Fibroblast of skin of left biceps (primary cell): ENCODE measurements at regions not wholly inside any gene's neighbourhood (a gene's known extent, or its start where the extent isn't known, plus 50 kb on each side); places are given as distances from the start of the nearest gene placed in this dataset.
"Not testable (repeated sequence)": the region's sequence is repeated elsewhere in the genome, so short reads cannot be mapped to it uniquely, and the experiment has no call there.

Source experiments
- DNase-seq, 2 experiments: peaks; one replicate each; pipeline ENCODE4 v3.0.0-alpha.2; 2013; ENCODE audit warnings: low read depth in 2 of 2

DNA sequence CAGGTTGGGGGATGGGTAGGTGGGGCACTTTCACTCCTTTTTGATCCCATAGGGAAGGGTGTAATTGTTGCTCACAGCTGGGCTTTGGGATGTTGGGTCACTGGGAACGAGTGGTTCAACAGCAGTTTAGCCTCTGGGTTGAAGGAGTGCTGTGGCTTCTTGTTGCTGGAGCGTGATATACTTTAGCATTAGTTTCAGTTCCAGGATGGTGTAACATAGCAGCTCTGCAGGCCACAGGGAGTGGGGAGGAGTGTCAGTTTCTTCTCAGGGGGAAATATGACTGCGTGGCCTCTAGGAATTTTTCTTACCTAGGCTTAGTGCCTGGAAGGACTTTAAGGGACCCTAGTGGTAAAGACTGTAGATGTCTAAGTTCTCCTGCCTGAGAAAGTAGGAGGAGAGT lies 1105.3 kb upstream of the TMPRSS15 start:
- no peak for DNase-seq

DNA sequence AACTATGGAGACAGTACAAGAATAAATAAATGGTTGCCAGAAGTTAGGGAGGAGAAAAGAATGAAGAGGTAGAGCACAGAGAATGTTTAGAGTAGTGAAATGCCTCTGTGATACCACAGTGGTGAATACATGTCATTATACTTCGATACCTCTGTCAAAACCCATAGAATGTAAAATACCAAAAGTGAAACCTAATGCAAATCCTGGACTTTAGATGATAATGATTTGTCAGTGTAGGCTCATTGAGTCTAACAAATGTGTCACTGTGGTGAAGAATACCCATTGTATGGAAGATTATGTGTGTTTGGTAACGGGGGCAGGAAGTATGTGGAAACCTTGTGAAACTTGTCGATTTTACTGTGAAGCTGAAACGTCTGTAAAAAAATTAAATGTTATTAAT lies 1106.5 kb upstream of the TMPRSS15 start:
- no peak for DNase-seq

DNA sequence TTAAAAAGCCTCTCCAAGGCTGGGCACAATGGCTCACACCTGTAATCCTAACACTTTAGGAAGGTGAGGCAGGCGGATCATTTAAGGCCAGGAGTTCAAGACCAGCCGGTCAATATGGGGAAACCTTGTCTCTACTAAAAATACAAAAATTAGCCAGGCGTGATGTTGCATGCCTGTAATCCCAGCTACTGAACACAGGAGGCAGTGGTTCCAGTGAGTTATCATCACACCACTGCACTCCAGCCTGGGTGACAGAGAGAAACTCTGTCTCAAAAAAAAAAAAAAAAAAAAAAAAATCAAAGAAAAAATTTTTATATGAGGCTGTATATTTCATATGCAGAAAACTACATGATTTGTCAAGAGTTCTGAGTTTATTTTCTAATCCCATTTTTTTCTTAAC lies 1107.1 kb upstream of the TMPRSS15 start:
- no peak for DNase-seq

DNA sequence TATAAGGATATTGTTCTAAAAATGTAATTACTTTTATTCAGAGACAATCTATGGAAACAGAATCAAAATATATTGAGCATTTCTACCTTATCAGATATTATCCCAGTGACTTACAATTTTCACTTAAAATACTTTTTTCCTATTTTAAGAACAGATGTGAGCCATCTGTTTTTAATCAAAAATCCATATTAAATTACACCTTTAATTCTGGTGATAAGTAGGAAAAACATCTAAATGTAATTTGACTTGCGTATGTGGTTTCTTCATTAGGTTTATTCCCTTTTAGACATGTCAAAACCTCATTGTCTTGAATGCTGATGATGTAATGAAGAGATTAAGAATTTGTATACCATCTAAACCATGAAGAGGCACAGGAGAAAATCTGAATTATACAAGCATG lies 1118.8 kb upstream of the TMPRSS15 start:
- DNase-seq = no peak

DNA sequence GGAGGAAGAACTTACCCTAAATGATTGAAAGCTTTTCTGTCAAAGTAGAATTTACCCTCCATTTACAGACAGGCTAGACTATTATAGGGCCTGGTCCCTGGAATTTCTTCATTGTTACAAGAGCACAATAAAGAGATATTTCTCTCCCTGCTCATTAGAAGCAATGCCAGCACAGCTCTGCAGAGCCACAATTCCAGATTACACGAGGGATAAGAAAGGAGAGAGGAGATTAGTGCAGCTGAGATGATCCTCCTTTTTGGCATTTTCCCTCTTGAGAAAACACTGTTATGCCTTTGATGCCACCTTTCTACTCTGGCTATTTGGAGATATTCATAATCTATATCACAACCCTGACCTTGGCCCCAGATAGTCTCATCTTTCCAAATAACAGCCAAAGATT lies 1119.5 kb upstream of the TMPRSS15 start:
- no peak for DNase-seq

DNA sequence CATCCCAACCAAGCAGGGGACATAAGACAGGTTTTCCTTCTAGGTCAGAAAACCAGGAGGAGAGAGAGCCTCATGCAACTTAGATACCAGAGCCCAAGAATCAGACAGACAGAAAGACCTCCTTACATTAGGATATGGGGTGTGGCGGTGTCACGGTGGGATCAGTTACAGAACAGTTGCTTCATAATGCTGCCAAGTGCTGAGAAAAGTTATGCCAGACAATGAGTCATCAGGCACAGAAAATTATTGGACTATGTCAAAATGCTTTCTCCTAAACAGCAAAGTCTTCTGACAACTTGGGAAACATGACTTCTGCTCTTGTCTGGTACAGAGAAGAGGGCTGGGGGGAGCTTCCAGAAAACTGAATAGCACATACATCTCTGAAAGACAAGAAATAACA lies 1120.2 kb upstream of the TMPRSS15 start:
- no peak for DNase-seq

DNA sequence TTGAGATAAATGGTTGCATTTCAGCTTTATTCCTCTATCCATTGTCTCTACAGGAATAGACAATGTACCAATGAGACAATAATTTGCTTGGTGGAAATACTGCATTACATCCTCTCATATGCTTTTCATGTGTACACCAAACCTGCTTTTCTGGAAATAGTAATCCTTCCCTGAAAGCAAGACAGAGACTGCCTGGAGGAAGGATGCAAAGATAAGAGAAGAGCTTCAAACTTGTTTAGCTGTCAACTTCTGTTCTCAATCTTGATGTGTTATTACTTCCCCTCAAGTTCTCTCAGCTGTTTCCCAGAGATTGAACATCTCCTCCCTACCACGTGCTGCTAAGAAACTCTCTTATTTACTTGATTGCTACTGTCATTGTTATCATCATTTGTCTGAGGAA lies 1125.4 kb upstream of the TMPRSS15 start:
- DNase-seq = no peak

DNA sequence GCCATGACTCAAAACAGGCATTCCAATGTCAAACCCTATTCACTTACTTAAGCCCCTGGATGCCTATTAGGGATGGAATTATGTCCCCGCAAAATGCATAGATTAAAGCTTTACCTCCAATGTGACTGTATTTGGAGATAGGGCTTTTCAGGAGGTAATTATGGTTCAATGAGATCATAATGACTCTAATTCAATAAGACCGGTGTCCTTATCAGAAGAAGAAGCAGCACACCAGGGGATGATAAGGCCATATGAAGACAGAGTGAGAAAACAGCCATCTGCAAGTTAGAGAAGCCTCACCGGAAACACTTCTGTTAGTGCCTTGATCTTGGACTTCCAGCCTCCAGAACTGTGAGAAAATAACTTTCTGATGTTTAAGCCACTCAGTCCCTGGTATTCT lies 1131.8 kb upstream of the TMPRSS15 start:
- DNase-seq = no peak

DNA sequence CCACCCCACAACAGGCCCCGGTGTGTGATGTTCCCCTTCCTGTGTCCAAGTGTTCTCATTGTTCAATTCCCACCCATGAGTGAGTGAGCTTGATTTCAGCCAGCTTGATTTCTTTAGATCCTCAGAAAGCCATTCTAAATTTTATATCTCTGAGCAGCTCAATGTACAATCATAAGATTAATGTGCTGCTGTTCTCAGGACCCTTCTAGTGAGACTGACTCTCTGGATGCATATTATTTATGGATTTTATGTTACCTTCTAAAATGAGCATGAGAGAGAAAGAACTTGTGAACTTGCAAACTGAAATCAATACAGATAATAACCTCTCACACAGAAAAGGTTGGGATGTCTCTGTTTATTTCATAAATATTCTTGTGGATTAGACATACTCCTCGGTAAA lies 1133.5 kb upstream of the TMPRSS15 start:
- DNase-seq = no peak

DNA sequence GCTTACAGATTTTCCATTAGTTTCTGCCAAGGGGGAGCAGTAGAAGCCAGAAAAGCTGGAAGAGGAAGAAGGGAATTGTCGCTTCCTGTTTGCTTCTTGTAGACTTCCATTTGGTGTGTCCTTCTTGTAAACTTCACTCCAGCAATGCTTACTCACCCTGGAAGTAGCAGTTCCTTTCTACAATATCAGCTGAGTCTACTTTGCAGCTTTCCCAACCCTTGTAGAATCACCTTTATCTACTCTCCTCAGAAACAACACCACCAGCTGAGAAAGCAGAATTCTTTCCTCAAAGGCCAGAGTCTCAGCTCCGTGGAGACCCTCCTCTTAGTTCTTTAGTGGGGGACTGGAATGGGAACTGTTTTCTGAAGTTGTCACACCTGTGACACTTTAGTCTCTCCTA lies 1136.7 kb upstream of the TMPRSS15 start:
- DNase-seq = no peak

DNA sequence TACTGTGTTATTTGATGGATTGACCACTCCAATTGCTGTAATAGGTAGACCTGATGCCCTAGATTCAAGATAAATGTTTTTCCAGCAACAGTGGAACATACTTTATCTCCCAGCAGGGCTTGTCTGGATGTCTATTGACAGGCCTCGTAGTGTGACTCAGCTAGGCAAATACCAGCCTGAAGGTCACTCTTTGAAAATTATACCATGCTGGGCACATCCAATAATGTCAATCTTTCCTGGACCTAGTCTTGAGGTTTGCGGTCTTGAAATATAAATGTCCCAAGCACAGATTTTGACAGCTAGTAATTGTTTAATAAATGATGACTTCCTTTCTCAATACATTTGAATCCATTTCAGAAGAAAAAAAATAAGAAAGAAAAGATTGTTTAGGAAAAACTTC lies 1138.0 kb upstream of the TMPRSS15 start:
- DNase-seq = no peak

DNA sequence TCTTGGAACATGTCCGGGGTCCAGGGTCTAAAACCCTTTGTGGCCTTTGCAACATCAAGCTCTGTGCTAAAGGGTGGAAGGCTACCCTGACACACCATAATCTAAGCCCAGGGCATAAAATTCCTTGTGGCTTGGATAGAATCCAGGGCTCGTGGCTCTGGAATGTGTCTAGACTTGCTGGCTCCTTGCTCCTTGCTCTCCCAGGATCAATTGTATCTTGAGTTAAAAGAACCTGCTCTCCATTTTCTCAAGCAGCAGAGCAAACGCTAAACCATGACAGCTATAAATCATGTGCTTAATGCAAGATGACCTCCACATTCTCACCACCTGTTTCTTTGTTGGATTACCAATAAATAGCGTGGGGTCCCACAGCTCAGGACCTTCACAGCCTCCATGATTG lies 1140.9 kb upstream of the TMPRSS15 start:
- not testable (repeated sequence) for DNase-seq

DNA sequence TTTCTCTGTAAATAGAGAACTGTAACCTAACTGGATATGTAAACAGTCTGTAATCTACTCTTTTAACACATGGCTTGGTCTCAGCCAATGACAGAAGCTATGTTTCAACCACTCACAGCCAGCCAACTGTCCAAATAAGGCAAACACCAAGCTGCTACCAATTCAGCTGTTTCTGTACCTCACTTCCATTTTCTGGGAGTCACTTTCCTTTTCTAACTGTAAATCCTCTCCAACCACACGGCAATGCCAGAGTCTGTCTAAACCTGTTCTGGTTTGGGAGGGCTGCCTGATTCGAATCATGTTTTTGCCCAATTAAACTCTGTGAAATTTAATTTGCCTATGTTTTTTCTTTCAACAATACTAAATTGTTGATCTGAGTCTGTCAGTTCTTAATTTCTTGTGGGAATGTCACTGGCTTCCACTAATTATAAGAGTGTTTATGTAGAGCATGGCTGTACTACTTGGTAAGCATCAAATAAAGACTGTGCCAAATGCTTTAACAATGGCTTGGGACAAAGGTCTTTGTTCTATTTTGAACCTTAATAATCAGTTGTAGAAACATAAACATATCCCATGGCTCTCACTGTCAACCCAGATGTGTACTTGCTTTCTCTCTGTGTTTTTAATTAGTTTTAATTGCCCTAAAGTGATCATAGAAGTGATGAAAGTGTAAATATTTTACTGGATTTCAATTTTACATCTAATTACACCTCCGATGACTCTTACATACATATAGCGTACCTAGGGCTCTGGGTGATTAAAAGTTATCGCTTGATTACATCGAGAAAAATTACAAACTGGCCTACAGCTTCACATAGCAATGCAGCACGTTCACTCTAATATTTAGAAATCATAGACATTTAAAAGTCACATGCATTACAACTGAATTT lies 1144.6 kb upstream of the TMPRSS15 start:
- no peak for DNase-seq

DNA sequence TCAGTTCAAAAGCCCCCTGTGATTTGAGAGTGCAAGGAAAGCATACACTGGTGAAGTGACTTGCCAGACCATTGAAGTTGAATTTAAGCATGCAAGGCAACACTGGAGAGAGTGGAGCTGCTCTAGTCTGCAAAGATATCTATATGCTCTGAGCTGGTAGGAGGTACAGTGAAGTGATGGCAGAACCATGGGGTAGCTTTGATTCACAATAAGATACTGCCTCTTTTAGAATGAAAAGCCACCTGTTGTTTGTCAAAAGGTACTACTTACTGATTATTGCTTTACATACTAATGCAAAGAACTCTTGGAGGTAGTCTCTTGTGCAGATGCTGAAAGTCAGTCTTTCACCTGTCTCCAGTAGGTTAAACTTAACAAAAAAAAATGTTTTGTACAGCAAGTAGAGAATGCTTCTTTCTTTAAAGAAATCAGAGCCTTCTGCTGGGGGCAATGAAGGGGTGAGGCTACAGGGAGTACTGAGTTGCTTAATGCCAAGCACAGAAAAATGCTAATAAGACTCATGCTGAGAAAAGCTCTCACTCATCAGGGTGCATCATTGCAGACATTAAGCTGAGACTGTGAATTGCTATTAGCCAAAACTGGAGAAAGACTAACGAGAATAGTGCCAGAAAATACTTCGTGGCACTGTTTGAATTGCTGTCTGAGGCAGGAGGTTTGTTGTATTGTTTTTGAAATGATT lies 1150.5 kb upstream of the TMPRSS15 start:
- no peak for DNase-seq

DNA sequence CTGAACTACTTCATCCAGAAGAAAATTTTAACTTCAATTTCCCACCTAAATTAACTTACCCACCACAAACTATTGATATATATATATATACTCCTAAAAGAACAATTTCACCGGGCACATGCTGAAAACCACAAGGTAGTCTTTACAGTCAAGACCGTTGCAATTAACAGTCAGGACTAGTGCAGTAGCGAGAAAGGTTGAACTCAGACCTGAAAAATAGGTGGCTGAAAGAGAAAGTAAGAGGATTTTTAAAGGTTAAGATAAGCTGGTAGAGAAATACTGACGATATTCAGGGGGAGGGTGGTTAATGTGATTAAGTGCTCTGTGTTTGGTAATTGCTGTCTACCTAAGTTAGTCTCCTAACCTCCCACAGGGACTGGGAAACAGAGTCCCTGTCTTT lies 1153.5 kb upstream of the TMPRSS15 start:
- DNase-seq = no peak

DNA sequence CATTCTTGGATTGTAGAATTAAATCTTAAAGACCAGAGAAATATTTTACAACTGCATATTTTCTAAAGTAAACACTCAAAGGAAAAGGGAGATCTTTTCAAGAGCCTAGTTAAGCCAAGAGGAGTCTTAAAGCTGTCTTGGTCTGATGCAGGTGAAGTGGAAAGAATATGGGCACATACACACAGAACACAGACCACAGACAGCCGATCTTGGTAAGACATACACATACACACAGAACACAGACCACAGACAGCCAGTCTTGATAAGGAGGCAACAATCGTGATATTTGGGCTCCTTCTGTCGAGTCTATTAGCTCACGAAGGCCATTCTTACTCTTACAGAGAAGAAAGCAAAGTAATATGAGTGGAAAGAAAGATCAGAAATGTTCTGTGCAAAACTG lies 1153.9 kb upstream of the TMPRSS15 start:
- no peak for DNase-seq

DNA sequence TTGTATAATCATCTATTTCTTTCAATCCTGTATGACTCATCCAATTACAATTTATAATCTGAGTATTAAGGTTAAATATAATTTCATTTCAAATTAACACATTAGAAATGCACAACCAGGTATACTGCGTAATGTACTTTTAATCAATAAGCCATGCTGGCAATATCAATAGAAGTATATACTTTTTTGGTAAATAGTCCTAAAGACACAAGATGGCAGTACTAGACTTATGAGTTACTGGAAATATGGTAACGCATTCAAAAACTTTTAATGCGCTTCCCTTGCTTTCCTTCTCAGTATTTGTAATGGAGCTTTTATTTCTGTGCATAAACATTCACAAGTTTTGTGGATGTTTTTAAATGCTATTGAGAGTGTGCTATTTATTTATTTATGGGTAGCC lies 1162.0 kb upstream of the TMPRSS15 start:
- DNase-seq = no peak

DNA sequence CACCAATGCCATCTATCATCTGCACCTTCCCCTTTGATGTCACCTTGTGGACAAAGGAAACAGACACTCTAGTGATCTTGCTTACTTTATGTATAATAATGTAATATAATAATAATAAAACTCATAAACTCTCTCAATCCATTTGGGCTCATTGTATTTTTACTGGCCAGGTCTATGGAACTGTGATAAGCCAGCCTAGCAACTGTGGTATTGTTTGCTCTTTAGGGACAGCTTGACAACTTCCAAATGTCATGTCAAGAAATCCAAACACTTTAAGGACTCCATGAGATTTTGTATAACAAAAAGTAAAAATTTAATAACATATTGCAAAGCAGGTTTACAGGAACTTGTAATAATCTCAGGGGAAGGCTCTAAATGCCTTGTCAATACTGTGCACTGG lies 1163.4 kb upstream of the TMPRSS15 start:
- no peak for DNase-seq

DNA sequence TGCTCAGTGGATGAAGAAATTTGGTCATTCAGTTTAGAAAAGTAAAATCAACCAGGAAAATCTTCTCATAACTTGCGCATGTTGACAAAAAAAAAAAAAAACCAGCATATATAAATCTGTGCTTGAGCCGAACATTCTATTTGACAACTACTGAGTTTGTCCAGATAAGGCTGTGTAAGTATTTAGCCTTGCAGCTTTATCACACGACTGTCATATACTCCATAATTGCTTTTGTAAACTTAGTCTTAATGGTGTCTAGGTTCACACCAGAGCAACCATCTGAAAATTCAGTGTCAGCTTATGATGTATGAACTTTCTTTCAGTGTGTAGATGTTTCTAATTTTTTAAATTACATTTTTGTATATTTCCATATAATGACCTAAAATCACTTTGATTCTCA lies 1173.8 kb upstream of the TMPRSS15 start:
- DNase-seq = no peak

DNA sequence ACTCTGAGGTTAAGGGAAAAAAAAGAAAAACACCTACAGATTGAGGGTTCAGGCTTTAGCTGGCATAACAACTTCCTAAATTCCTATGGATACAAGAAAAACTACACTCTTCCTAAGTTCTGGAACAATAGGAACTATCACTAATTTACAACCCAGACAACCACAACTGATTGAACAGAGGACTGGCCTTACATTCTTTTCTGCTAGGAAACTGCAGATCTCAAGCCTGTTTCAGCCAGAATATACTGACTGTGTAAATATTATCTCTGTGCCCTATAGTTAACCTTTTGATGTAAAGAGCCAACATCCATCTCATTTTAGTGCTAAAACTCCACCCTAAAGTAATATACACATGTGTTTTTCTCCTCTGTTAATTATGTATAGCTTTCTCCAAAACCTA lies 1186.5 kb upstream of the TMPRSS15 start:
- DNase-seq = no peak

DNA sequence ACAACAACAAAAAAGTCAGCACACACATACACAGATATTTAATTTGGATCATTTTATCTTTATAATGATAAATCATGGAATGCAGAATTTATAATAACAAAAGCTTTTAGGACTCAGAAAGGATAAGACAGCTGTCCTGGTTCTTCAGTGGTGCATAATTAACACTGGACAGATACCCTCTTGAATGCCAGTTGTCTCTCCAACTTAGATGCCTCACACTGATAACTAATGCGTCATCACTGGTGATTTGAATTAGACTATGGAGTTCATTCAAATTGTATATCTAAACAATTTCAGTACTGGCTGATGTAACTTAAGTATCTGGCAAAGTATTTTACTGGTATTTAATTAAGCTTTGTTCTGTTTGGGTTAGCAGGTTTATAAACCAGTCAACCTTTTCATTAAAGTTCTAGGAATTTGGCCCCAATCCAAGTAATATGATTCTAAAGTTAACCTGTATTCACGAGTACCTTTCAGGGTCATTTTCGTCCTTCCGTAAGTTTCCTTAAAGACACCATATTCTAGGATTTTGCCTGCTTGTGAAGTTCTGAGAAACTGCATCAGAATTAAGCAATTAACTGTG lies 1199.5 kb upstream of the TMPRSS15 start:
- no peak for DNase-seq

DNA sequence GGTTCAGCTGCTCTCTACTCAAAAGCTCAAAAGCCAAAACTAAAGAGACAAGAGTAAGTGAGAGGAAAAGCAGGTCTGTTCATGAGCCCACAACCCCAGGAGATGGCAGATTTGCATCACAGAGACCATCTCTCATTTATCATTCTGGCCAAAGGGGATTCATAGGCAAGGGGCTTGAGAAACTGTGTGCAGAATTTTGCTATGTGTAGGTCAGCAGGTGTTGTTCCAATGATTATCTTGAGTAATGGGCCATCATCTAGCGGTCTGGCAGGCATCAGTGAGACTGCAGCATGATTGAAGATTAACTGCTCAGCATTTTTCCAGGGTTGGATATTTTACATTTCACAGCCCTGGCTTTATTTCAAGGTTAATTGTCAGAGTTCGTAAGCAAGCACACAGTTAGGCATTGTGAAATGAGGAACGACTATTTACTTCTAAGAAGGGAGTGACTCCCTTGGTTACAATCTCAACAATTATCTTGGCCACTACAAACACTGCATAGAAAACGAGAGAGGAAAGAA lies 1204.6 kb upstream of the TMPRSS15 start:
- no peak for DNase-seq

DNA sequence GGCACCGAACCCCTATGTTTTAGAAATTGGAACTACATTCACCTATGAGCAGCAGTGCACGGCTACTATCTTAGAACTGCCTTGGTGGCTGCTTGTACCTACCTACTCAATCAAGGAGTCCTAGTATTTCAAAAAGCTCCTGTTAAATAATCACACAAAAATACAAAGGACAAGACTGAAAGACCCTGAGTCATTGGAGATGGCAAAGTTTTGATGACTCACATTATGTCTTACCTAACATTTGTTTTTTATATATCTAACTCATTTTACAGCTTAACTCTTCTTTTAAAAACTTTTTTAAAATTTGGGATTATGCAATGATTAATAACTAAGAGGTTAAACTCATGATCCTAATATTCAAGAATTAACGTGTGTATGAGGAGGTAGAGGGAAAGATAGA lies 1206.0 kb upstream of the TMPRSS15 start:
- no peak for DNase-seq
